Renal pelvis (tissue), 1 donor: ENCODE measurements at regions not wholly inside any gene's neighbourhood (a gene's known extent, or its start where the extent isn't known, plus 50 kb on each side); places are given as distances from the start of the nearest gene placed in this dataset.
"Not testable (repeated sequence)": the region's sequence is repeated elsewhere in the genome, so short reads cannot be mapped to it uniquely, and the experiment has no call there.

Source experiments
- DNase-seq: peaks from one replicate; pipeline ENCODE4 v3.0.0-alpha.2; 2013

DNA sequence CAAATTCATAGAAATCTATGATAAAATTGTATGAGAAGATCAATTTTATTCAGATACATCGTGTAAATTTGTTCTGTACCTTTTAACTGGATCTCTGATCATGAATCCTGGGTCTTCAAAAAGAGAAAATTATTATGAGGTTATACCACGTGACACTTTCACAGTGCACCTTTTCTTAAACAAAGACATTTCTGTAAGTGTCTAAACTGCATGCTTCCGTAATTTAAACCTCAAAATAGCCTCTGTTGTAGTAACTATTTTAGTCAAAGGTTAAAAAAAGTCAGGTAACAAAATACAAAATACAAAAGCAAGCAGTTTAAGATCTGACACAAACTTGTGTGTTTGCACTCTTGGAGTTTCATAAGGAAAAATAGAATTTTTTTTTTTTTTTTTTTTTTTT, 171.3 kb downstream of the SPIN4 start:
- DNase-seq = not testable (repeated sequence)

DNA sequence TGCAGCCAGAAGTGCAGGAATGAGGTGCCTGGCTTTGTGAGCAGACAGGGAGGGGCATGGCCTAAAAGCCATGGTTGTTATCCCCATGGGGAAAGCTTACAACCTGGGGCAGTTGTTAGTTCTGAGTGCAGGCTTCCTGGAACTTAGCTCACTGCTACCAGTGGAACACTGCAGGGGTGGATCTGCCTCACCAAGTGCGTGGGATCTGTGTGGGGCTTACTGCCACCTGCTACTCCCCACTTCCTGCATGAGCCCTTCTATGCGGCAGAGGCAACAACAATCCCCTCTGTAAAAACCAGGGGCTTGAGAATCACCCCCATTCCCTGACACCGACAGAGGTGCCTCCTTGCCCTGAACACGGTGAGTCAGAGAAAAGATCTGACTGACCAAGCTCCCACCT, 174.6 kb downstream of the SPIN4 start:
- DNase-seq = not testable (repeated sequence)

DNA sequence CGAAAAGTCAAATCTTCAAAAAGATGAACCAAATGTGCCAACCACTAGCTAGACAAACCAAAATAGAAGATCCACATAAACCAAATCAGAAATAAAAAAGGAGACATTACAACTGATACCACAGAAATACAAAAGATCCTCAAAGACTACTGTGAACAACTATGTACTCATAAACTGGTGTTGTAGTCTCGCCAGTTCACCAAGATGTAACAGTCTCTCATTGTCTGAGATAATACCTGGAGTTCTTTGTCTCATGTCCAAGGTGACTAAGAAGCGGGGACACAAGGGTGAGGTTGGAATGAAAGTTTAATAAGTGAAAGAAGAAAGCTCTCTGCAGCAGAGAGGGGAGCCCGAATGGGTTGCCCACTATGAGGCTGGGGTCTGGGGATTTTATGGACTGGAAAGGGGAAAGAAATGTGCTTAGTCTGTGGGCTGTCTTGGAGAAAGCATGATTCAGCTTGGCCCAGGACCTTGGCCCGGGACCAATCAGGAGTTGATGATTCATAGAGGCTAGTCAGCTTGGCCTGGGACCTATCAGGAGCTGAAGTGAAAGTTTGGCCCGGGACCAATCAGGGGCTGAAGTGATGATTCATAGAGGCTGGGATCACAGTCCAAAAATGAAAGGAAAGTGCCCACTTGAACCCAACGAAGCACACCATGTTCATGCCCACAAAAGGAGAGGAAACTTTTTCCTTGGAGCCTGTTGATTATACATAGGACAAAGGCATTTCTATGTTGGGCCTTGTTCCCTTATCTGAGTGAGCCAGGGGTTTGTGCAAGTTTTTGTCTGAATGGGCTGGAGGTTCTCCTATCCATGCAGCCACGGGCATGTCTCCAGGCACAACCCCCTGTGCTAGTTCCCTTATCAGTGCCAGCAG, 177.1 kb downstream of the SPIN4 start:
- DNase-seq = not testable (repeated sequence)

DNA sequence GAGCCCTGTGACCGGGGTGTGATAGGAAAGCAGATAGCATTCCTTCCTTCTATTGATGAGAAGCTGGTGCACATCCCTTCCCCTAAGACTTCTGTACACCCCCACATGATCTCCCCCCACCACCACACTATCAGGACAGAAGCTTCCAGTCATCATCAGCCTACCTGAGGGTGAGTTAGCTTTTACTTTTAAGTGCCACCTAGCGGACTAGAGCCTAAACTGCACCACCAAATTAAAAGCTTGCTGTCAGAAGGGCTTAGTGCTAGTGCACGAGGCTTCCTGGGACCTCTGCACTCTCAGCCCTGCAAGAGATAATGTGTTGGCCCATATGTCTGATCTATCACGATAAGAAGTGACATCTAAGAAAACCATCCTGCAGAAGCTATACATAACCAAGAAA, 181.7 kb downstream of the SPIN4 start:
- DNase-seq = not testable (repeated sequence)

DNA sequence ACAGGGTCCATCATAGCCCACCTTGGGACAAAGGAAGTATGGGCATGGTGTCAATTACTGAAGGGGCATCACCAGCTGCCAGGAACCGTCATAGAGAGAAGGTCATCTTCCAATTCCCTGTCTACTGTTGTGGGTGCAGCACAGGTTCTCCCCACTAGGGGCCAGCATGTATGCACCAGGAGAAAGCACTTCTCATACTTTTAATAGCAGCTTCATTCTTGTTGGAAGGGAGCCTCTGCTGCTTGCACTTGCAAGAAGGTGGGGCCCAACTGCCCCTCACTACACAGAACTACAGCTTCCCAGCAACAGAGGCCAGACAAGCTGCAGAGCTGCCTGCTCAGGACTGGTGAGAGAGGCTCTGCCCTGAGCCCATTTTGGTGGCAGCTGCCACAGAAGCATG, 182.2 kb downstream of the SPIN4 start:
- DNase-seq = not testable (repeated sequence)

DNA sequence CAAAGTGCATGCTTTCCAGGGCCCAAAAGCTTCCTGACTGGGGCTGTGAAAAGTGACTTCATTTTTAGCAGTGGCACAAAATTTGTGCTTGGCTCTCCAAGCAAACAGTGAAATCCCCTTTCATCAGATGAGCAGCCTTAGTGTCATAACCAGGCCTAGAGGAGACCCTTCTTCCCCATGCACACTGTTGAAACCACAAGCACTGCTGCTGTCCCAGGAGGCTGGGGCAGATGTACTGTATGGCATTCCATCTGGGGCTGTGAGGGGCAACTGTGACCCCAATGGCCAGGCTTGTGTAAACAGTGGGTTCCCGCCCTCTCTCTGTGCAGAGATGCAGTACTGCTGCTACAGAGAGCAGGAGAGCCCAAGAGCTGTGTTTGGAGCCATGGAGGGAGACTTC, 184.1 kb downstream of the SPIN4 start:
- DNase-seq = not testable (repeated sequence)

DNA sequence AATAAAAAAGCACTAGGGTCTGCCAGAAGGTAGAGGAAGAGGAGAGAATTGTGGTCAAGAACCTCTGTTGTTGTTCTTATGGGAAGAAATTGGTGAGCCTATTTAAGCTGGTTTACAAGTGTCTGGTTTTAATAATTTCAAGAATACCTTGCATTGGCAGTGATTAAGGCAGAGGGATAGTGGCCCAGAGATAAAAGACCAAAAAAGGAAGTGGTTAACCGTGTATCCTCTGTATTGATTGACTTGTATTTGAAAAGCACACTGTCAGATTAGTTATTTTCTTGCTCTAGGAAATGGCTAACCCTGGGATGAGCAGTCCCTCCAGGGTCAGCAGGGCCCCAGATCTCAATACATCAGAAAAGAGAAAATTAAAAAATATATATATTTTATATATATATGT, 190.1 kb downstream of the SPIN4 start:
- not testable (repeated sequence) for DNase-seq

DNA sequence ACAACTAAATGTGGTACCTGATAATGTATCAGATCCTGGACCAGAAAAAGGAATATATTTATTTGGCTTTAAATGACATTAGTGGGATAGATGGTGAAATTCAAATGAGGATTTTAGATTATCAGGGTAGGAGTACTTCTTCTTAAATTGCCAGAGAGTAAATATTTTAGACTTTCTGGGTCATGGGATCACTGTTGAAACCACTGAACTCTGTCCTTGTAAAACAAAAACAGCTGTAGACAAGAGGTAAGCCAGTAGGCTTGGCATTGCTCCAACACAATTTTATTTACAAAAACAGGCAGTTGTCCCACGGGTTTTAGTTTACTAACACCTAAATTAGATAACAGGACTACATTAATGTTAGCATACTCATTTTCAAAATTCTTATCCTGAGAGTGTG, 190.8 kb downstream of the SPIN4 start:
- not testable (repeated sequence) for DNase-seq

DNA sequence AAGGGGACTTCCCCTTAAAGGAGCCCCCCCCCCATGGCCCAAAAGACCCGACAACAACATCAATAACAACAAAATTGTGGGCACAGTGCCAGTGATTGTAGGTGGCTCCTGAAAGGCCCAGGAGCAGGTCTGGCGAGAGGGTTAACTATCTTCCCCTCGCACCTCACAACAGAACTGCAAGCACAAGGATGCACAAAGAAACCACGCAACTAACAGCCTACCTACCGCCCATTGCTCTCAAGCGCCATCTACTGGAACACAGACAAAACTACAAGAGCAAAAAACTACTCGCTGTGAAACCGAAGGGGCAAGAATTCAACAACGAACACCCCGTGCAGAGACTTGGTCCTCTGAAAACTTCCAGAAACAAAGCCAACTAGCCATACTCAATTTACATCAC, 205.6 kb downstream of the SPIN4 start:
- DNase-seq = not testable (repeated sequence)

DNA sequence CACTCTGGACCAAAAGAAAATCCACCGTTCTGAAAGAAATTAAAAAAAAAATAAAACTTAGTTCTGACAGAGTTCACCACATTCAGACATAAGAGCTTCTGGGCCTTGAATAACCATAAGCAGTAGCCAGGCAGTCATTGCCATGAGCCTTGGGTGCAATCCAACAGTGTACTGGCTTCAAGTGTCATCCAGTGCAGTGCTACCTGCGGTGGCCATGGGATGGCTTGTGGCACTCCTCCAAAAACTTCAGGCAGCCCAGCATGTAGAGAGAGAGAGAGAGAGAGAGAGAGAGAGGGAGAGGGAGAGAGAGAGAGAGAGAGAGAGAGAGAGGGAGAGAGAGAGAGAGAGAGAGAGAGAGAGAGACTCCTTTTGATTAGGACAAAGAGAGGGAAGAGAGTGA, 208.5 kb downstream of the SPIN4 start:
- not testable (repeated sequence) for DNase-seq

DNA sequence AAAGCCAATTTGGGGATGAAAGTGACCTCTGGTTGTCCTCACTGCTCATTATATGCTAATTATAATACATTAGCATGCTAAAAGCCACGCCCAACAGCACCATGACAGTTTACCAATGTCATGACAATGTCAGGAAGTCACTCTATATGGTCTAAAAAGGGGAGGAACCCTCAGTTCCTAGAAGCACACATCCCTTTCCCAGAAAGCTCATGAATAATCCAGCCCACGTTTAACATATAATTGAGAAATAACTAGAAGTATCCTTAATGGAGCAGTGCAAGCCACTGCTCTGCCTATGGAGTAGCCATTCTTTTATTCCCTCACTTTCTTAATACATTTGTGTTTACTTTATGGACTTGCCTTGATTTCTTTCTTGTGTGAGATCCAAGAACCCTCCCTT, 215.3 kb downstream of the SPIN4 start:
- not testable (repeated sequence) for DNase-seq

DNA sequence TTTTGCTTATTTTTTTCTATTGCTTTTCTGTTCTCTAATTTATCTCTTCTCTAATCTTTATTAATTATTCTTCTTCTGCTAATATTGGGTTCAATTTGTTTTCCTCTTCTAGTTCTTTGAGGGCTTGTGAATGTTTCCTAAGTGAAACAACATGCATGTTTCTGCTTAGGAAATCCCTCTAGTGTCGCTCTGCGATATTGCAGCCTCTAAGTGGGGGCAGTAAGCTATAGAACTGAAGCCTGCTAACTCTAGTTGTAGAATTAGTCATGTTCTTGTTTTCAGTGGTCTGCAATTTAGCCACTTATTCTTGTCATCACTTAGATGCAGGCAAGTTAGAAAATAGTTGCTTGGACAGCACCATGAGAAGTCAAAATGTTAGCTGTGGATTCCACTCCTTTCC, 222.6 kb downstream of the SPIN4 start:
- no peak for DNase-seq

DNA sequence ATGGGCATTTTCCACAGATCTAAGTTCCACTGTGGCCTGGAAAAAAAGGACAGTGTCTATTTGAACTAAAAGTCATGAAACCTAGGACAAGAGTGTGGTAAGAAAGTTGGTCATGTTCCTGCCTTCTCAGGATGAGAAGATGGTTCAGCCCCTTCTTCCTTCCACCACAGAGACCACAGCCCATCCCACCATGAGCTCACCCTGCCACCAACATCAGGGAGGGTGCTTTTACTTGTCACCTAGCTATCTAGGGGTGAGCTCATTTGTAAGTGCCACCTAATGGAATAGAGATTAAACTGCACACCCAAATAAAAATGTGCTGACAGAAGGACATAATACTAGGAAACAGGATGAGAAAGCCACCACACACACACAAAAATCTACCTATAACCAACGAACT, 235.9 kb downstream of the SPIN4 start:
- no peak for DNase-seq

DNA sequence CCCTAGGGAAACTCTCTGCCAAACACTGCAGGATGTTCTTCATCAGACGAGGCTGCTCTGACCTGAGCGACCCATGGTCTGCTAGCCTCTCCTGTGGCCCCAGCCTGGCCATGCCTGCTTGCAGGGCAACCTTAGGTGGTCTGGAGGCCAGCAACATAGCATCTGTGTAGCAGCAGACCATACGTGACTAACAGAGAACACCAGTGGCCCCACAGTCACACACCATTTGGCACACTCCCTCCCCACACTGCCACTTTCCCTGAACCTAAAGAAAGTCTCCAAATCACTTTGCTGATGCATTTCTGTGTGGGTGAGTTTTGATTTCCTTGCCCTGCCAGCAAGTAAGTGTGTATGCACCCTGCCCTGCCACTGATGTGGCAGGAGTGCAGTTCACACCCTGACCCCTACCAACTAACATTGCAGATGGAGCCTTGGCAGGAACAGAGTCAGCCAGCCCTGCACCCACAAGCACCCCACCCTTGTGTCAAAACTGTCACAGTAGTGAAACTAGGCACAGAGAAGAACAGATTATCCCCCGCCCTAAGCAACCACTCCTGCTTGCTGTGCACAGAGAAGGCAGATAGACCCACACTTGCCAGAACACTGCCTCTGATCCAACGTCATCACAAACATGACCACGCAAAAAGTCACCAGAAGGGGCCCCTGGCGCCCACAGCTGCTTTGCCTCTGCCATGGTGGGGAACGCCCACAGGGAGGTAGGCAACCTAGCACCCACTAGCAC, 249.1 kb downstream of the SPIN4 start:
- DNase-seq = no peak

DNA sequence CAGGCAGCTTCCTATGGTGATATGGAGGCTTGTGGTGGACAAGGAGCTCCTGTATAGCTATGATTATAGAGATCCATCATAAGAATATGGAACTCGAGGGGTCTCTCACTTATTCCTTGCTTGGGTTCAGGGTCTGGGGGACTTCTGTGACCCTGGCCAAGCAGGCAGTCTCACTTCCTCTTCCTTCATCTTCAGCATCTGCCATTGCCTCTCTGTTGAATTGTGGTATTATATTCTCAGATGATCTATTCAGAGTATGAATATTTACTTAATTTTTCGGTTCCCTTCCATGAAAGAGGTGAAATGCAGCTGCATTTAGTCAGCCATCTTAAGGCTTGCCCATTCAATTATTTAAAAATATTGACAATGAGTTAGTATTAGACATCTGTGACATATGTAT, 292.9 kb downstream of the SPIN4 start:
- DNase-seq = no peak

DNA sequence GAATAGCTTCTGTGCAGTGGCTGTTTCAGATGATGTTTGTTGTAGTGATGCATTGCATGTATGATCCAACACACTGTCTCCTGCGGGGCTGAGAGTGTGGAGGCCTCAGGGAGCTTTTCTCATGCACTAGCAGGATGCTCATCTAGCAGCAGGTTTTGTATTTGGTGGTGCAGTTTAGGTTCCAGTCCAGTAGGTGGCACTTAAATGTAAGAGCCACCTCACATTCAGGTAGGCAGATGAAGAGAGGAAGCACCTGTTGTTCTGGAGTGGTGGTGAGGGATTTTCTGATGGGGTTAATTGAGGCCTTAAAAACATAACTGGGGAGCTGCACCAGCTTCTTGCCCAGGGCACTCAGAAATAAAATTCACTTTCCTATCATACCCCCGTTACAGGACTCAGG, 300.9 kb downstream of the SPIN4 start:
- DNase-seq = no peak

DNA sequence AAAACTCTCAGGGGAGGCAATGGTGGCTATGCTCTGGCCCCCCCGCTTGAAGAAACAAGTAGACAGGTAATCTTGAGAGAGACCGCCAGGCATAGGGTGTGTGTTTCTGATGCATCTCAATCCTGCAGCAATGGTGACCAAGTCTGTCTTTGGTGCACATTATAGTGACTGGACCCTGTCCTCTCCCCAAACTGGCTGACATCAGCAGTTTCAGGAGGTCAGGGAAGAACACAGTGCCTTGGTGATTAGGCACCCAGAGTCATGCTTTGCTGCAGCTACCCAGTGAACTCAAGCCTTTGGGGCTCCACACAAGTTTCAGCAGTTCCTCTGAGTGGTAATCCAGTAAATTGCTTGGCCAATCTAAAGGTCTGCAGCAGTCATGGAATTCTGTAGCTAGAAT, 318.3 kb downstream of the SPIN4 start:
- DNase-seq = no peak

DNA sequence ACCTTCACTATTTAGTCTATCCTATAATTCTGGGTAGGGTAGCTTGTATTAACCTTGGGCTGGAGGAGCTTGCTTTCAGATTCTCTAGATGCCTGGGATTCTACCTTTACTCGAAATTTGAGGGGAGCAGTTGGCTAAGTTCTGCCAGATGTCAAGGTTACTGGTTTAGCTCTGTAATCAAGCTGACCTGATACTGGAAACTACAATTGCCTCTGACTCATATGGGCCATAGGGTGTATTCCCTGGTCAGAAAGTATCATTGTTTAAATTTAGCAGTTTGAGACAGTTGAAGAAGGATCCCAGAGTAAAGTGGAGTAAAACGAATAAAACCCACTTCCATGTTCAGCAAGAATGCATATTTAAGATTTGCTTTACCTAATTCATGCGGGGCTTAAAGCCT, 337.6 kb downstream of the SPIN4 start:
- DNase-seq = no peak

DNA sequence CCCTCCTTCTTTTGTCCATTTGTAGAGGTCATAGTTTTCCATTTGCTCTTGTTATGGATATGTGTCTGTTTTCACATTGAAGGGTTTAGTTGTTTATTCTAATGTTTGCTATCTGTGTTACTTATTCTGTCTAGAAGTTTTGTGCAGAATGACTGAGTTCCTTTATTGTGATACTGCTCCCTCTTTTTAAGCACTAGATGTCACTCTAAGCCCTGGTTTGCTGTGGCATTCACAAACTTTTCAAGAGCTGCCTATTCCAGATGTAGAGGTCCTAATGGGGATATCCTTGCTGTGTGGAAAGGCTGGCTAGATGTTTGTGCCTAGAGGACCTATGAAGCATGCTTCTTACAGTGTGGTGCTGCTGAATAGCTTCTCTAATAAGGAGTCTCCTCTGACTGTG, 338.6 kb downstream of the SPIN4 start:
- no peak for DNase-seq

DNA sequence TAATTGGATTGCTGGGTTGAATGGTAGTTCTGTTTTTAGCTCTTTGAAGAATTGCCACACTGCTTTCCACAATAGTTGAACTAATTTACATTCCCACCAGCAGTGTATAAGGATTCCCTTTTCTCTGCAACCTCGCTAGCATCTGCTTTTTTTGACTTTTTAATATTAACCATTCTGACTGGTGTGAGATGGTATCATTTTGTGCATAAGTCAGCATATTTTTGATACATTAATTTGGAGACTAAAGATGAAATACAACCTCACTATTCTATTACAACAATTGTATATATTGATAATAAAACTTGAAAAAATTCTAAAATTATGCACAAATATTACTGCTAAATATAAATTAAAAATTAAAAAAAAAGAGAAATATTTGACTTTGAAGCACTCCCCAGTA, 350.9 kb downstream of the SPIN4 start:
- DNase-seq = not testable (repeated sequence)
